OCI-LY7 (cell line): ENCODE measurements at regions not wholly inside any gene's neighbourhood (a gene's known extent, or its start where the extent isn't known, plus 50 kb on each side); places are given as distances from the start of the nearest gene placed in this dataset.

ENCODE experiments used
- CTCF ChIP-seq: fragments of 200-600 bp; sonication (generic); conservative IDR thresholded peaks from 2 replicates; pipeline ENCODE4 v1.5.1; 2014; ENCODE audit warnings: mild to moderate bottlenecking, antibody characterized with exemption, low read length, moderate library complexity, mixed read lengths
- EZH2phosphoT487 ChIP-seq: fragments of 200-600 bp; sonication (generic); IDR thresholded peaks from 2 replicates; pipeline ENCODE4 v1.6.1; 2018; ENCODE audit warnings: low read depth, borderline replicate concordance, mild to moderate bottlenecking, mixed run types, antibody characterized with exemption, low read length, moderate library complexity, mixed read lengths

DNA sequence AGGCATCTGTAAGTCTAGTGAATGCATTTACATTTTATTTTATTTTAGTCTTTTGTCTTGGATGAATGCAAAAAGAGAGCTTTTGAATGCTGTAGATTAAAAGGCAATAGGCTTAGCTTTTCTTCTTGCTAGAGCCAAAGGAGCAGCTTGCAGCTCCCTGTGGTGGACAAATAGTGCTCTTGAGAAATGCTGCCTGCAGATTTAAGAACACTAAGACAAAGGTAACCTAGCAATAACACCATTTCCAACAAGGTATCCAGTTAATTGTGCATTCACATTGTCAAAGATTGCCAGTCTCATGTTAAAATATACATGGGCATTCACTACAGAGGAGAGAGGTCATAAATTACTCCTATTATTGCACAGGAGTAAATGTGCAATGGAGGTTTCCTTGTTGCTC lies 859.2 kb upstream of the PRKX start:
- TF ChIP-seq CTCF = no peak
- no peak for TF ChIP-seq EZH2phosphoT487
